Lower leg skin (tissue), 4 donors: ENCODE measurements at regions not wholly inside any gene's neighbourhood (a gene's known extent, or its start where the extent isn't known, plus 50 kb on each side); places are given as distances from the start of the nearest gene placed in this dataset.

Experiments
- DNase-seq, 2 donors: peaks; one replicate each; pipeline ENCODE4 v3.0.0-alpha.2; 2019; ENCODE audit warnings: low spot score in 2 of 2
- H3K4me3 ChIP-seq: fragments of 200-600 bp; sonication (generic); 2 replicates; pipeline ENCODE4 v1.5.1; 2017; ENCODE audit warnings: mild to moderate bottlenecking, low read depth; ENCODE audit not compliant: poor library complexity, severe bottlenecking
- CTCF ChIP-seq, 3 donors: fragments of 450-650 bp; IDR thresholded peaks; one replicate each; pipeline ENCODE4 v1.5.1; 2016; ENCODE audit warnings: antibody characterized with exemption in 3 of 3, mild to moderate bottlenecking in 3 of 3, moderate library complexity in 2 of 3
- POLR2A ChIP-seq, 2 donors: fragments of 450-650 bp; IDR thresholded peaks; one replicate each; pipeline ENCODE4 v1.6.1; 2016 to 2017; ENCODE audit warnings: antibody characterized with exemption in 2 of 2, mild to moderate bottlenecking in 1 of 2, moderate library complexity in 1 of 2
- WGBS, 2 donors: methylation state at CpG; one replicate each; pipeline ENCODE4 v1.1.5; 2018; 5-methylcytosine and 5-hydroxymethylcytosine counted together
- intact Hi-C: fragments of 100-400 bp; cut with DNase I; formaldehyde crosslinking; loops from one replicate; pipeline ENCODE4 v1.15.0; 2023; ENCODE audit warnings: low total_unique reads

GRCh38 chr3:44020143-44020542 lies 221.5 kb upstream of the TOPAZ1 start:
- no peak for DNase-seq
- intact Hi-C loops: no loop called here
- WGBS, 2 donors: 88 to 90% methylated on average over 1 of the region's 1 CpG
- no peak overlapping the region for H3K4me3 ChIP-seq
- no peak for TF ChIP-seq CTCF (IDR thresholded peaks at IDR 0.05)
- TF ChIP-seq POLR2A (IDR thresholded peaks at IDR 0.05): no peak

GRCh38 chr3:44021651-44022594 lies 219.8 kb upstream of the TOPAZ1 start:
- H3K4me3 ChIP-seq: no peak overlapping the region
- no peak for DNase-seq
- 11 to 15% methylated on average over 53 of the region's 53 CpGs for WGBS, 2 donors
- TF ChIP-seq CTCF (IDR thresholded peaks at IDR 0.05): no peak
- no peak for TF ChIP-seq POLR2A (IDR thresholded peaks at IDR 0.05)
- intact Hi-C loops: no loop called here

GRCh38 chr3:44023961-44024593 lies 217.6 kb upstream of the TOPAZ1 start:
- intact Hi-C loops: no loop called here
- no peak for TF ChIP-seq CTCF (IDR thresholded peaks at IDR 0.05)

GRCh38 chr3:44026220-44026865 lies 215.3 kb upstream of the TOPAZ1 start:
- 31 to 40% methylated on average over 5 of the region's 5 CpGs for WGBS, 2 donors

More at GRCh38 chr3:44023961-44024593, 217.6 kb upstream of the TOPAZ1 start:
- DNase-seq: no peak
- no peak overlapping the region for H3K4me3 ChIP-seq
- WGBS, 2 donors: 91 to 95% methylated on average over 11 of the region's 11 CpGs

GRCh38 chr3:44029100-44029499 lies 212.6 kb upstream of the TOPAZ1 start:
- intact Hi-C loops: no loop called here
- no peak for DNase-seq
- H3K4me3 ChIP-seq: no peak overlapping the region
- WGBS, 2 donors: 79 to 98% methylated on average over 2 of the region's 2 CpGs
- TF ChIP-seq CTCF (IDR thresholded peaks at IDR 0.05) (no peak), POLR2A (IDR thresholded peaks at IDR 0.05) (no peak)

More at GRCh38 chr3:44026220-44026865, 215.3 kb upstream of the TOPAZ1 start:
- no peak overlapping the region for H3K4me3 ChIP-seq
- TF ChIP-seq CTCF (IDR thresholded peaks at IDR 0.05) (no peak), POLR2A (IDR thresholded peaks at IDR 0.05) (no peak)
- intact Hi-C loops: no loop called here
- DNase-seq: no peak
